WTC11 (cell line): ENCODE measurements at regions not wholly inside any gene's neighbourhood (a gene's known extent, or its start where the extent isn't known, plus 50 kb on each side); places are given as distances from the start of the nearest gene placed in this dataset.

Experiments
- ATAC-seq: fragments of 200-7000 bp; cut with Tn5 transposase; 2 replicates; pipeline ENCODE4 v1.10.0; 2021; ENCODE audit warnings: mild to moderate bottlenecking, moderate library complexity
- CTCF ChIA-PET: fragments of 300-600 bp; sonication (Branson Sonifier 250); formaldehyde crosslinking; loops from one replicate; lab custom pipeline; 2021; ENCODE audit warnings: antibody characterized with exemption; lab: Charles Lee
- POLR2A ChIA-PET: fragments of 350-600 bp; sonication (Branson Sonifier 250); formaldehyde crosslinking; loops from one replicate; lab custom pipeline; 2021; ENCODE audit warnings: antibody characterized with exemption; lab: Charles Lee
- DNase-seq: peaks from one replicate; pipeline ENCODE4 v3.0.0; 2021; ENCODE audit warnings: low spot score
- H3K27ac Mint-ChIP-seq: 2 replicates; pipeline ENCODE4 v1.8.0; 2021; ENCODE audit warnings: mixed read lengths
- H3K27me3 Mint-ChIP-seq: 2 replicates; pipeline ENCODE4 v1.8.0; 2021; ENCODE audit warnings: low read depth, mild to moderate bottlenecking, moderate library complexity, mixed read lengths
- H3K36me3 Mint-ChIP-seq: 2 replicates; pipeline ENCODE4 v1.8.0; 2021; ENCODE audit warnings: mixed read lengths
- H3K4me1 Mint-ChIP-seq: 2 replicates; pipeline ENCODE4 v1.8.0; 2022; ENCODE audit warnings: mixed read lengths
- H3K4me3 Mint-ChIP-seq: 2 replicates; pipeline ENCODE4 v1.8.0; 2021; ENCODE audit warnings: mild to moderate bottlenecking, moderate library complexity, mixed read lengths
- H3K9me3 Mint-ChIP-seq: 2 replicates; pipeline ENCODE4 v1.8.0; 2021; ENCODE audit warnings: mixed read lengths
- EMX1 ChIP-seq: fragments of 250-450 bp; sonication (Bioruptor Pico); IDR thresholded peaks from 2 replicates; pipeline ENCODE4 v1.8.0; 2021; ENCODE audit warnings: mild to moderate bottlenecking
- ESRRA ChIP-seq: sonication (generic); formaldehyde crosslinking; IDR thresholded peaks from 2 replicates; pipeline ENCODE4 v1.8.1; 2022; ENCODE audit warnings: mild to moderate bottlenecking, missing genetic modification reagents, borderline replicate concordance
- GABPB1 ChIP-seq: sonication (generic); formaldehyde crosslinking; IDR thresholded peaks from 2 replicates; pipeline ENCODE4 v1.8.1; 2023; ENCODE audit warnings: mild to moderate bottlenecking, missing genetic modification reagents
- GRHL2 ChIP-seq: fragments of 250-450 bp; sonication (Bioruptor Pico); IDR thresholded peaks from 2 replicates; pipeline ENCODE4 v1.8.0; 2022; ENCODE audit warnings: mild to moderate bottlenecking, moderate library complexity; ENCODE audit not compliant: insufficient replicate concordance, severe bottlenecking
- HMGA2 ChIP-seq: fragments of 250-450 bp; sonication (Bioruptor Pico); IDR thresholded peaks from 2 replicates; pipeline ENCODE4 v1.4.0; 2021; ENCODE audit warnings: mild to moderate bottlenecking, moderate library complexity
- MYBL2 ChIP-seq: sonication (generic); formaldehyde crosslinking; IDR thresholded peaks from 2 replicates; pipeline ENCODE4 v1.8.1; 2023; ENCODE audit warnings: mild to moderate bottlenecking, moderate library complexity, missing genetic modification reagents
- NFATC4 ChIP-seq: fragments of 250-450 bp; sonication (Bioruptor Pico); IDR thresholded peaks from 2 replicates; pipeline ENCODE4 v1.9.0; 2021; ENCODE audit warnings: mild to moderate bottlenecking
- NFE2L1 ChIP-seq: sonication (generic); formaldehyde crosslinking; IDR thresholded peaks from 2 replicates; pipeline ENCODE4 v1.8.1; 2023; ENCODE audit warnings: missing genetic modification reagents
- SOX15 ChIP-seq: fragments of 250-450 bp; sonication (Bioruptor Pico); IDR thresholded peaks from 2 replicates; pipeline ENCODE4 v1.9.0; 2021; ENCODE audit warnings: mild to moderate bottlenecking
- TCF7 ChIP-seq: sonication (generic); formaldehyde crosslinking; IDR thresholded peaks from 2 replicates; pipeline ENCODE4 v1.8.0; 2022; ENCODE audit warnings: mild to moderate bottlenecking, low read depth, missing genetic modification reagents, moderate library complexity
- TP53 ChIP-seq: sonication (generic); formaldehyde crosslinking; IDR thresholded peaks from 2 replicates; pipeline ENCODE4 v1.8.1; 2023; ENCODE audit warnings: mild to moderate bottlenecking, missing genetic modification reagents
- ZBTB21 ChIP-seq: sonication (generic); formaldehyde crosslinking; IDR thresholded peaks from 2 replicates; pipeline ENCODE4 v1.8.1; 2023; ENCODE audit warnings: mild to moderate bottlenecking, missing genetic modification reagents, borderline replicate concordance
- ZNF121 ChIP-seq: sonication (generic); formaldehyde crosslinking; IDR thresholded peaks from 2 replicates; pipeline ENCODE4 v1.8.0; 2023; ENCODE audit warnings: missing genetic modification reagents
- ZNF138 ChIP-seq: sonication (generic); formaldehyde crosslinking; conservative IDR thresholded peaks from 2 replicates; pipeline ENCODE4 v1.8.1; 2022; ENCODE audit warnings: mild to moderate bottlenecking, moderate library complexity, missing genetic modification reagents
- ZNF281 ChIP-seq: sonication (generic); formaldehyde crosslinking; IDR thresholded peaks from 2 replicates; pipeline ENCODE4 v1.8.0; 2023; ENCODE audit warnings: mild to moderate bottlenecking, missing genetic modification reagents
- TF ChIP-seq, protein P1 (sequence below): fragments of 200-600 bp; IDR thresholded peaks from 2 replicates; pipeline ENCODE4 v1.8.0; 2022; ENCODE audit warnings: antibody characterized with exemption
- TF ChIP-seq, protein P2 (sequence below): sonication (generic); formaldehyde crosslinking; IDR thresholded peaks from 2 replicates; pipeline ENCODE4 v1.8.1; 2022; ENCODE audit warnings: low read depth, mild to moderate bottlenecking, moderate library complexity, missing genetic modification reagents, borderline replicate concordance
- TF ChIP-seq, protein P3 (sequence below): sonication (generic); formaldehyde crosslinking; IDR thresholded peaks from 2 replicates; pipeline ENCODE4 v1.8.1; 2022; ENCODE audit warnings: low read depth, missing genetic modification reagents, borderline replicate concordance
- TF ChIP-seq, protein P4 (sequence below): sonication (generic); formaldehyde crosslinking; IDR thresholded peaks from 2 replicates; pipeline ENCODE4 v1.8.1; 2023; ENCODE audit warnings: mild to moderate bottlenecking, missing genetic modification reagents

DNA sequence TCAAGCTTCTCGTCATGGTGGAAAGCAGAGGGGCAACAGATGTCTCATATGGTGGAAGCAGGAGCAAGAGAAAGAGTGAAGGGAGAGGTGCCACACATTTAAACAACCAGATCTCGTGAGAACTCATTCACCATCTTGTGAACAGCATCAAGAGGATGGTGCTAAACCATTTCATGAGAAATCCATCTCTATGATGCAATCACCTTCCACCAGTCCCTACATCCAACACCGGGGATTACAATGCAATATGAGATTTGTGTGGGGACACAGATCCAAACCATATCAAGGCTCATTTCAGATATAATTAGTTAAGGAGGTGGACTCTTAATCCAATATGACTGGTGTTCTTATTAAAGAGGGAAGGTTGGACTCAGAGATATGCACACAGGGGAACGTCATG is 272.8 kb downstream of the KCNS3 start:
- Mint-ChIP-seq H3K36me3 (no peaks in the 10 kb centered on the region), H3K9me3 (no peaks in the 10 kb centered on the region), H3K4me1 (no peaks in the 10 kb centered on the region), H3K27ac (no peak overlapping the region), H3K27me3 (no peaks in the 10 kb centered on the region), H3K4me3 (no peak overlapping the region)
- ATAC-seq: no peak
- TF ChIP-seq ESRRA (CRISPR knock-in tag) (no peak), SOX15 (CRISPR knock-in tag) (no peak), ZBTB21 (CRISPR knock-in tag) (no peak), ZNF121 (CRISPR knock-in tag) (no peak), ZNF138 (CRISPR knock-in tag) (no peak), NFATC4 (no peak)
- TF ChIP-seq, protein P1, sequence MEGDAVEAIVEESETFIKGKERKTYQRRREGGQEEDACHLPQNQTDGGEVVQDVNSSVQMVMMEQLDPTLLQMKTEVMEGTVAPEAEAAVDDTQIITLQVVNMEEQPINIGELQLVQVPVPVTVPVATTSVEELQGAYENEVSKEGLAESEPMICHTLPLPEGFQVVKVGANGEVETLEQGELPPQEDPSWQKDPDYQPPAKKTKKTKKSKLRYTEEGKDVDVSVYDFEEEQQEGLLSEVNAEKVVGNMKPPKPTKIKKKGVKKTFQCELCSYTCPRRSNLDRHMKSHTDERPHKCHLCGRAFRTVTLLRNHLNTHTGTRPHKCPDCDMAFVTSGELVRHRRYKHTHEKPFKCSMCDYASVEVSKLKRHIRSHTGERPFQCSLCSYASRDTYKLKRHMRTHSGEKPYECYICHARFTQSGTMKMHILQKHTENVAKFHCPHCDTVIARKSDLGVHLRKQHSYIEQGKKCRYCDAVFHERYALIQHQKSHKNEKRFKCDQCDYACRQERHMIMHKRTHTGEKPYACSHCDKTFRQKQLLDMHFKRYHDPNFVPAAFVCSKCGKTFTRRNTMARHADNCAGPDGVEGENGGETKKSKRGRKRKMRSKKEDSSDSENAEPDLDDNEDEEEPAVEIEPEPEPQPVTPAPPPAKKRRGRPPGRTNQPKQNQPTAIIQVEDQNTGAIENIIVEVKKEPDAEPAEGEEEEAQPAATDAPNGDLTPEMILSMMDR: no peak
- TF ChIP-seq, protein P2, sequence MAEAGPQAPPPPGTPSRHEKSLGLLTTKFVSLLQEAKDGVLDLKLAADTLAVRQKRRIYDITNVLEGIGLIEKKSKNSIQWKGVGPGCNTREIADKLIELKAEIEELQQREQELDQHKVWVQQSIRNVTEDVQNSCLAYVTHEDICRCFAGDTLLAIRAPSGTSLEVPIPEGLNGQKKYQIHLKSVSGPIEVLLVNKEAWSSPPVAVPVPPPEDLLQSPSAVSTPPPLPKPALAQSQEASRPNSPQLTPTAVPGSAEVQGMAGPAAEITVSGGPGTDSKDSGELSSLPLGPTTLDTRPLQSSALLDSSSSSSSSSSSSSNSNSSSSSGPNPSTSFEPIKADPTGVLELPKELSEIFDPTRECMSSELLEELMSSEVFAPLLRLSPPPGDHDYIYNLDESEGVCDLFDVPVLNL (CRISPR knock-in tag): no peak
- TF ChIP-seq, protein P3, sequence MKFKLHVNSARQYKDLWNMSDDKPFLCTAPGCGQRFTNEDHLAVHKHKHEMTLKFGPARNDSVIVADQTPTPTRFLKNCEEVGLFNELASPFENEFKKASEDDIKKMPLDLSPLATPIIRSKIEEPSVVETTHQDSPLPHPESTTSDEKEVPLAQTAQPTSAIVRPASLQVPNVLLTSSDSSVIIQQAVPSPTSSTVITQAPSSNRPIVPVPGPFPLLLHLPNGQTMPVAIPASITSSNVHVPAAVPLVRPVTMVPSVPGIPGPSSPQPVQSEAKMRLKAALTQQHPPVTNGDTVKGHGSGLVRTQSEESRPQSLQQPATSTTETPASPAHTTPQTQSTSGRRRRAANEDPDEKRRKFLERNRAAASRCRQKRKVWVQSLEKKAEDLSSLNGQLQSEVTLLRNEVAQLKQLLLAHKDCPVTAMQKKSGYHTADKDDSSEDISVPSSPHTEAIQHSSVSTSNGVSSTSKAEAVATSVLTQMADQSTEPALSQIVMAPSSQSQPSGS (CRISPR knock-in tag): no peak
- ChIA-PET POLR2A (no interaction called here), CTCF (no interaction called here)
- DNase-seq: no peak

DNA sequence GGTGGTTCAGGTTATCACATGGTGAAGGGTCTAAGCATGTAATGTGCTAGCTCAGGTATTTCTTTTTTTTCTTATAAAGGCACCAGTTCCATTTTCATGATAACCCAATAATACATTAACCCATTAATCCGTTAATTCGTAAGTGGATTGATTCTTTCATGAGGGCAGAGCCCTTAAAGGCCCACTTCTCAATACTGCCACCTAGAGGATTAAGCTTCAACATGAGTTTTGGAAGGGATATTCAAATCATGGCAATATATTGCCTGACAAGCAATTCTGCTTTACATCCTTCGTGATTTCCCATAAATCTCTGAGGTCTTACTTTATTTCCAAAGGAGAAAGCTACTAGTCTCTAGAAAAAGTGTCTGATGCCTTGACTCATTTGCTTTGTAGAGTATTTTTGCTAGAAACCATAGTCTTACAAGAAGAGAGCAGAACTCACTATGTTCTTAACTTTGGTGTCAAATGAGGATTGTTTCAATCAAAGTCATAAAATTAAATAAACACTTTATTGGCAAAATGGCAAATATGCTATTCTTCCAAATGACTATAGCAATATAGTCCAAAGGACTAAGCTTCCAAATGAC is 271.3 kb downstream of the KCNS3 start:
- ATAC-seq: peak; percentile 66
- ChIA-PET CTCF (interaction anchor here (0.6 to 1.5 kb wide), 13 partner anchors 14 to 298 kb away, joined by 3 to 9 read pairs (median 4); partner anchors contain the start of gene KCNS3), POLR2A (no interaction called here)
- Mint-ChIP-seq H3K9me3 (no peaks in the 10 kb centered on the region), H3K36me3 (no peaks in the 10 kb centered on the region), H3K27me3 (no peaks in the 10 kb centered on the region), H3K4me1 (no peaks in the 10 kb centered on the region), H3K27ac (no peak overlapping the region), H3K4me3 (no peak overlapping the region)
- TF ChIP-seq, protein P1: peak; percentile 66
- TF ChIP-seq GRHL2 (CRISPR knock-in tag): no peak
- no peak for DNase-seq

DNA sequence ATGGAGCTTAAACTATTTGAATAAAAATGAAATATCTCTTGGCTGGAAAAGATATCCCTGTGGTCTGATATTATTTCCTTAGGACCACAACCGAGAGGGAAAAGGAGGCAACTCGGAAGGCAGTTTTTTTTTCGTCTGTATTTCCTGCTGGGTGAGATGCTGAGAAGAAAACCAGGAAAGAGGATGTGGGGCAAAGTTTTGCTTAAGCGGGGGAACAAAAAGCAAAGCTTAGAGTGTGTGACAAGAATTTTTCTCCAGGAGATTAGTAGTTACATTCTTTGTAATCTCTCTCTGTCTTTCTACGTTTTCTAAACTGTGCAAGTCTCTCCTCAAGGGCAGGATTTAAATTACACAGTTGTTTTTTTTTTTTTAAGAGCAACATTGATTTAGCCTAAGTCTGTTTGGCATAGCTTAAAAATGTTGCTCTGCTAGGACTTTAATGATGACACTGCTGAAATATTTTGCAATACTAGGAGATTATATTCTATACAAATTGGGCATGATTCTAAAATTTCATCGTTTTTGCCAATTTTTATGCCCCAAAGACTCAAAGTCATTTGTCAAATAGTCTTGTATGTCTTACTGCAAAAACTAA is 258.5 kb downstream of the KCNS3 start:
- Mint-ChIP-seq H3K9me3 (peaks cover 16% of the 10 kb centered on the region), H3K27me3 (no peaks in the 10 kb centered on the region), H3K4me1 (no peaks in the 10 kb centered on the region), H3K36me3 (no peaks in the 10 kb centered on the region), H3K27ac (no peak overlapping the region), H3K4me3 (no peak overlapping the region)
- DNase-seq (no peak), ATAC-seq (no peak)
- CTCF ChIA-PET: interaction anchor here (1.1 to 2.6 kb wide), 2 partner anchors 11 to 19 kb away, joined by 4 to 9 read pairs; no protein-coding TSS in a partner anchor
- POLR2A ChIA-PET: no interaction called here
- no peak for TF ChIP-seq ZNF281 (CRISPR knock-in tag)
- no peak for TF ChIP-seq MYBL2
- TF ChIP-seq ZNF138 (CRISPR knock-in tag): no peak
- TF ChIP-seq GABPB1: no peak
- TF ChIP-seq HMGA2 (CRISPR knock-in tag): no peak
- no peak for TF ChIP-seq EMX1 (CRISPR knock-in tag)
- TF ChIP-seq ESRRA (CRISPR knock-in tag): no peak
- no peak for TF ChIP-seq NFE2L1
- no peak for TF ChIP-seq TP53 (CRISPR knock-in tag)
- no peak for TF ChIP-seq ZNF121 (CRISPR knock-in tag)
- TF ChIP-seq, protein P4, sequence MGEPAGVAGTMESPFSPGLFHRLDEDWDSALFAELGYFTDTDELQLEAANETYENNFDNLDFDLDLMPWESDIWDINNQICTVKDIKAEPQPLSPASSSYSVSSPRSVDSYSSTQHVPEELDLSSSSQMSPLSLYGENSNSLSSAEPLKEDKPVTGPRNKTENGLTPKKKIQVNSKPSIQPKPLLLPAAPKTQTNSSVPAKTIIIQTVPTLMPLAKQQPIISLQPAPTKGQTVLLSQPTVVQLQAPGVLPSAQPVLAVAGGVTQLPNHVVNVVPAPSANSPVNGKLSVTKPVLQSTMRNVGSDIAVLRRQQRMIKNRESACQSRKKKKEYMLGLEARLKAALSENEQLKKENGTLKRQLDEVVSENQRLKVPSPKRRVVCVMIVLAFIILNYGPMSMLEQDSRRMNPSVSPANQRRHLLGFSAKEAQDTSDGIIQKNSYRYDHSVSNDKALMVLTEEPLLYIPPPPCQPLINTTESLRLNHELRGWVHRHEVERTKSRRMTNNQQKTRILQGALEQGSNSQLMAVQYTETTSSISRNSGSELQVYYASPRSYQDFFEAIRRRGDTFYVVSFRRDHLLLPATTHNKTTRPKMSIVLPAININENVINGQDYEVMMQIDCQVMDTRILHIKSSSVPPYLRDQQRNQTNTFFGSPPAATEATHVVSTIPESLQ (CRISPR knock-in tag): no peak
- TF ChIP-seq TCF7 (CRISPR knock-in tag): no peak
